GM13977 (cell line): ENCODE measurements at regions not wholly inside any gene's neighbourhood (a gene's known extent, or its start where the extent isn't known, plus 50 kb on each side); places are given as distances from the start of the nearest gene placed in this dataset.

ENCODE experiments used
- DNase-seq: peaks from one replicate; pipeline ENCODE4 v3.0.0; 2012; ENCODE audit warnings: low spot score
- CTCF ChIP-seq: IDR thresholded peaks from 2 replicates; pipeline ENCODE4 v1.5.1; 2012; ENCODE audit warnings: mild to moderate bottlenecking, control low read depth; ENCODE audit not compliant: insufficient read depth; ENCODE audit errors: extremely low read depth, missing control alignments
- in situ Hi-C: fragments of 300-500 bp; cut with MboI; formaldehyde crosslinking; loops from one replicate; pipeline ENCODE4 v1.12.0; 2022; ENCODE audit warnings: low sequenced_read_pairs, low pct_unique_long_range_greater_than_20kb, mixed read lengths, inconsistent platforms; ENCODE audit not compliant: unreplicated experiment

GRCh38 chr15:62611002-62611401 lies 431.5 kb upstream of the TPM1 start:
- in situ Hi-C loops: no loop called here
- TF ChIP-seq CTCF: no peak
- DNase-seq: no peak

- in situ Hi-C loops: no loop called here
- no peak for TF ChIP-seq CTCF
- no peak for DNase-seq
Observed at GRCh38 chr15:62612183-62612733, 430.3 kb upstream of the TPM1 start.

- DNase-seq: no peak
- in situ Hi-C loops: no loop called here
- no peak for TF ChIP-seq CTCF
Observed at GRCh38 chr15:62612771-62613170, 429.8 kb upstream of the TPM1 start.

GRCh38 chr15:62616746-62617145 lies 425.8 kb upstream of the TPM1 start:
- in situ Hi-C loops: no loop called here
- DNase-seq: no peak
- no peak for TF ChIP-seq CTCF

GRCh38 chr15:62617741-62618140 lies 424.8 kb upstream of the TPM1 start:
- in situ Hi-C loops: no loop called here
- DNase-seq: no peak
- no peak for TF ChIP-seq CTCF

GRCh38 chr15:62618432-62618831 lies 424.1 kb upstream of the TPM1 start:
- in situ Hi-C loops: no loop called here
- TF ChIP-seq CTCF: no peak
- DNase-seq: no peak

GRCh38 chr15:62618846-62619504 lies 423.6 kb upstream of the TPM1 start:
- TF ChIP-seq CTCF: no peak
- in situ Hi-C loops: no loop called here
- DNase-seq: no peak
